ENCODE measurements at regions not wholly inside any gene's neighbourhood (a gene's known extent, or its start where the extent isn't known, plus 50 kb on each side); places are given as distances from the start of the nearest gene placed in this dataset.

DNA sequence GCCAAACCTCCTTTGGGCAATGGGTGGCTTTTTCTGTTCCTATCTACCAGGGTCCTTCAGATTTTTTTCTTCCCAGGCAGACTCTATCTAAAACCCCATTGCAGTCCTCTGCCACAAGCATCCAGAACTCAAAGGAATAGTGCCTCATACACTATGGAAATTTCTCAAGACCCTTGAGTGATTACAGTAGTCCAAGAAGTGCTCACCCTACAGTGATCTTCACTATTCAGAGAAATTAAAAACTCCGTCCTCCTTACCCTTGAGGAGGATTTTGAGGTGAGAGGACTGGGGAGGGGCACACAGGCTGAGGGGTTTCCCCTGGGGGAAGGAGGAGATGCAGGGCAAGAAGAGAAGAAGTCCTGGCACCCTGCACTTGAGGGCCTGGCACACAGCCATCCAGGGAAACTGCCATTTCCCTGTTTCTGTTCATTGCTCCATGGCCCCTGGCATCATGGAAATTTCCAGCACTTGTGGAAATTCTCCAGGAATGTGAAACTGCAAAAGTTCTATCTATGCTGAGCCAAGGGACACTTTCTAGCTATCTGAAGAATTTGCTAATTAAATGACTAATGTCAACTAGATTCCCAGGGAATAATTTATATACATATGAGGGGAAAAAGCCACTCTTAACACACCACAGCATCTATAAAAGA lies 102.5 kb upstream of the ATP1B1 start:
- TF ChIP-seq, protein P1, sequence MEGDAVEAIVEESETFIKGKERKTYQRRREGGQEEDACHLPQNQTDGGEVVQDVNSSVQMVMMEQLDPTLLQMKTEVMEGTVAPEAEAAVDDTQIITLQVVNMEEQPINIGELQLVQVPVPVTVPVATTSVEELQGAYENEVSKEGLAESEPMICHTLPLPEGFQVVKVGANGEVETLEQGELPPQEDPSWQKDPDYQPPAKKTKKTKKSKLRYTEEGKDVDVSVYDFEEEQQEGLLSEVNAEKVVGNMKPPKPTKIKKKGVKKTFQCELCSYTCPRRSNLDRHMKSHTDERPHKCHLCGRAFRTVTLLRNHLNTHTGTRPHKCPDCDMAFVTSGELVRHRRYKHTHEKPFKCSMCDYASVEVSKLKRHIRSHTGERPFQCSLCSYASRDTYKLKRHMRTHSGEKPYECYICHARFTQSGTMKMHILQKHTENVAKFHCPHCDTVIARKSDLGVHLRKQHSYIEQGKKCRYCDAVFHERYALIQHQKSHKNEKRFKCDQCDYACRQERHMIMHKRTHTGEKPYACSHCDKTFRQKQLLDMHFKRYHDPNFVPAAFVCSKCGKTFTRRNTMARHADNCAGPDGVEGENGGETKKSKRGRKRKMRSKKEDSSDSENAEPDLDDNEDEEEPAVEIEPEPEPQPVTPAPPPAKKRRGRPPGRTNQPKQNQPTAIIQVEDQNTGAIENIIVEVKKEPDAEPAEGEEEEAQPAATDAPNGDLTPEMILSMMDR (IDR thresholded peaks at IDR 0.05; ENCODE audit: low read depth, low read length, missing control alignments): no peak
- no peak overlapping the region for H3K4me3 ChIP-seq (ENCODE audit: low read depth, low read length)
- no peak for DNase-seq (ENCODE audit: low read depth)

GRCh38 chr1:169005776-169006175 lies 100.7 kb upstream of the ATP1B1 start:
- no peak overlapping the region for H3K4me3 ChIP-seq (ENCODE audit: low read depth, low read length)
- TF ChIP-seq, protein P1 (IDR thresholded peaks at IDR 0.05; ENCODE audit: low read depth, low read length, missing control alignments): no peak
- no peak for DNase-seq (ENCODE audit: low read depth)

GRCh38 chr1:169009666-169010065 lies 96.8 kb upstream of the ATP1B1 start:
- H3K4me3 ChIP-seq (ENCODE audit: low read depth, low read length): no peak overlapping the region
- TF ChIP-seq, protein P1 (IDR thresholded peaks at IDR 0.05; ENCODE audit: low read depth, low read length, missing control alignments): no peak
- DNase-seq (ENCODE audit: low read depth): no peak

GRCh38 chr1:169012416-169012815 lies 94.1 kb upstream of the ATP1B1 start:
- TF ChIP-seq, protein P1 (IDR thresholded peaks at IDR 0.05; ENCODE audit: low read depth, low read length, missing control alignments): no peak
- no peak overlapping the region for H3K4me3 ChIP-seq (ENCODE audit: low read depth, low read length)
- DNase-seq (ENCODE audit: low read depth): peak; percentile 44

DNA sequence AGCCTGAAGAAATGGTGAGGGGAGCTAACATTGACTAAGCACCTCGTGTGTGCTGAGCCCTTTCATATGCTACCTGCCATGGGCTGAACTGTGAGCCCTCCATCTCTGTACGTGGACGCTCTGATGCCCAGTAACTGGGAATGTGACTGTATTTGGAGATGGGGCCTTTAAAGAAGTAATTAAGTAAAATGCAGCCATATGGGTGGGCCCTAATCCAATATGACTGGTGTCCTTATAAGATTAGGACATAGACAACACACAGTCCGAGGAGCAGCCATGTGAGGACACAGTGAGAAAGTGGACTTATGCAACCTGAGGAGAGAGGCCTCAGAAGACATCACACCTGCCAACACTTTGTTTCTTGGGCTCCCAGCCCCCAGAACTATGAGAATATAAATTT lies 92.7 kb upstream of the ATP1B1 start:
- TF ChIP-seq, protein P1 (IDR thresholded peaks at IDR 0.05; ENCODE audit: low read depth, low read length, missing control alignments): no peak
- no peak for DNase-seq (ENCODE audit: low read depth)
- no peak overlapping the region for H3K4me3 ChIP-seq (ENCODE audit: low read depth, low read length)

DNA sequence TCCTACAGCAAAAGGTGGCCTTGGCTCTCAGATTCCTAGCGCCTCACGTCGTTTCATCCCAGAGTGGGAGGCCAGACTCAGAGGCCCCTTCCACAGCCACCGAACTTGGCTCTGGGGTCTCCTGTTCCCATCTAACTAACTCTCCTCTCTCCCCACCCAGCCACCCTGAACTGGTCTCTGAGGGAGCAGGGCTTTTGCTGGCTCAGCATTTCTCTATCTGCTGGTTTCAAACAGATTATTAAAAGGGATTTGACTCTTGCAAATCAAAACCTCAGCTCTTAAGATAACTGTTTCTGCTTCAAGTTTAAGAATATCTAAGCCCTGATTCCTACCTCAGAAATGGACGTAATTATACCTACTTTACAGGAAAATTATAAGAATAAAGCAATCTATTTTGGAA lies 91.0 kb upstream of the ATP1B1 start:
- DNase-seq (ENCODE audit: low read depth): no peak
- no peak overlapping the region for H3K4me3 ChIP-seq (ENCODE audit: low read depth, low read length)
- TF ChIP-seq, protein P1 (IDR thresholded peaks at IDR 0.05; ENCODE audit: low read depth, low read length, missing control alignments): no peak

GRCh38 chr1:169018751-169019150 lies 87.7 kb upstream of the ATP1B1 start:
- no peak overlapping the region for H3K4me3 ChIP-seq (ENCODE audit: low read depth, low read length)
- no peak for DNase-seq (ENCODE audit: low read depth)
- TF ChIP-seq, protein P1 (IDR thresholded peaks at IDR 0.05; ENCODE audit: low read depth, low read length, missing control alignments): no peak

Measured in GM12864 (cell line).